ENCODE measurements at regions not wholly inside any gene's neighbourhood (a gene's known extent, or its start where the extent isn't known, plus 50 kb on each side); places are given as distances from the start of the nearest gene placed in this dataset.
"Not testable (repeated sequence)": the region's sequence is repeated elsewhere in the genome, so short reads cannot be mapped to it uniquely, and the experiment has no call there.

GRCh38 chr5:82886911-82887310, 190.3 kb downstream of the TMEM167A start:
- no peak for DNase-seq

- DNase-seq, result no peak
Measured at GRCh38 chr5:82885627-82886389, 191.4 kb downstream of the TMEM167A start.

DNA sequence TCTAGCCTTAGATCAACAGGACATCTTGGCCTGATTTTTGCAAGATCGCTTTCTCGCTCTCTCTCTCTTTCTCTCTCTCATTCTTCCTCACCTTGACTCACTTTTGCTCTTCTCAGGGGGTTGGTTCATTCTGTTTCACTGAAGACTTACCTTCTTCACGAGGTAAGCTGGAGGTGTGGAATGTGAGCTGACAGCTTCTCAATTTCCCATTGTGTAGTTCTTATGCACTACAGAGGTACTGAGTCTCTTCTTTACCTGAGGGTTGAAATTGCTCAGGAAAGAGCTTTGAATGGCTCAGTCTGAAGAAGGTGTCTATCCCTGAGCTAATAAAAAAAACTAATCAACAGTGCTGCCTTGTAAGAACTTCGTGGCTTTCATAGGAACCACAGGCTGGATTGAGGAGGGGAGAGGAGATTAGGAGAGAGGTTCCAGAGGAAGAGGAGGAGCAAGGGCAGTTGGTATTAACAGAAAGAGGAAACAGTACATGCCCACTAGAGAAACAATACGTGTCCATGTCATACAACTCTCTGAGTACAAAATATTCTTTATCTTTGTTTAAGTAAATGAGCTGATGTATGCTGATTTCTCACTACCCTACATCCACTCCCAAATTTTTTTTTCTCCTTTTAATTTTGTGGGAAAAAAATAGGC, 192.2 kb downstream of the TMEM167A start:
- DNase-seq, result no peak

DNA sequence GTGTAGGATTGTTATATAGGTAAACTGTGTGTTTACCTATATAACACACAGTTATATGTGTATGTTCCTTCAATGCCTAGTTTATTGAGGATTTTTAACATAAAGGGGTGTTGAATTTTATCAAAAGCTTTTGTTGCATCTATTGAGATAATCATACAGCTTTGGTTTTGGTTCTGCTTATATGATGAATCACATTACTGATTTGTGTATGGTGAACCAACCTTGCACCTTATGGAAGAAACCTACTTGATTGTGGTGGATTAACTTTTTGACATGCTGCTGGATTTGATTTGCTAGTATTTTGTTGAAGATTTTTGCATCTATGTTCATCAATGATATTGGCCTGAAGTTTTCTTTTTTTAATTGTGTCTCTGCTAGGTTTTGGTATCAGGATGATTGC, 194.9 kb downstream of the TMEM167A start:
- no peak for DNase-seq

- DNase-seq, result no peak
Measured at GRCh38 chr5:82881571-82882174, 195.5 kb downstream of the TMEM167A start.

GRCh38 chr5:82879089-82879488, 198.1 kb downstream of the TMEM167A start:
- DNase-seq, result no peak

GRCh38 chr5:82873452-82873851, 203.7 kb downstream of the TMEM167A start:
- no peak for DNase-seq

DNA sequence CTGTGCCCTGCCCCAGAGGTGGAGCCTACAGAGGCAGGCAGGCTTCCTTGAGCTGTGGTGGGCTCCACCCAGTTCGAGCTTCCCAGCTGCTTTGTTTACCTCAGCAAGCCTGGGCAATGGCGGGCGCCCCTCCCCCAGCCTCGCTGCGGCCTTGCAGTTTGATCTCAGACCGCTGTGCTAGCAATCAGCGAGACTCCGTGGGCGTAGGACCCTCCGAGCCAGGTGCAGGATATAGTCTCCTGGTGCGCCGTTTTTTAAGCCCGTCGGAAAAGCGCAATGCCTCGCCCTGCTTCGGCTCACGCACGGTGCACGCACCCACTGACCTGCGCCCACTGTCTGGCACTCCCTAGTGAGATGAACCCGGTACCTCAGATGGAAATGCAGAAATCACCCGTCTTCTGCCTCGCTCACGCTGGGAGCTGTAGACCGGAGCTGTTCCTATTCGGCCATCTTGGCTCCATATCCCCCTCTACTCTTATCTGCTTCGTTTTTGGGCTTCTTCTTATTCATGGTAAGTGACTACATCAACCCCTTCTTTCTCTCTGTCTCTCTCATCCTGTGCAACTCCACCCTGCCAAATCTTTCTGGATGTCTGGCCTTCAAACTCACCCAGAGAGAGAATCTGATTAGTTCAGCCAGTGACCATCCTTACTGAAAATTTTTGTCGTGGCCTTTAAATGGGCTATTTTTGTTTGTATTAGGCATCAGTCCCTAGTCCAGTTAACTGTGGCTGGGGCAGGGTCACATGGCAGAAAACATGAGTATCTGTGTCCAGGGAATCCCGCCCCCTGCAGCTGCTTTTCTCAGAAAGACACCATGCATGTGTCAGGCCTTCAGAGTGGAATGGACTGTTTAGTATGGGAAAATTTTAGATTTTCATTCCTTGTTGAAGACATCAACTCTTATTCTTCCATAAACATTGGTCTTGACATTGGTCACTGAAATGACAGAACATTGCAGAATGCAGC, 204.6 kb downstream of the TMEM167A start:
- DNase-seq, result not testable (repeated sequence)

DNA sequence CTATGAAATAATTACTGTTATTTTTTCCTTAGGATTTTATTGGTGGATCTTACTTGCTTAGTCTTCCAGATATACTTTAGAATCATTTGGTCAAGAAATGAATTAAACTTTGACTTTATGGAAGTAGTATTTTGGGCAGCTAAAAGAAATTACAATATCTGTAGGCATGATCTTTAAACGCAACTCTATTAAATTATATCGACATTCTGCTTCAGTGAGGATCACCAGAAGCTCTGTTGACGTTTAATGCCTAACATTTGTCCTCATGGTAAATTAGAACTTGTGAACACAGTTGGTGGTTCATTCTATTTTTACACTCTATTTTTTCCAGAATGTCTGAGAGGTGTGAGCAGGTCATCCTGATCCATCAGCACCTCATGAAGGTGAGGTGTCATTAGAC, 211.6 kb downstream of the TMEM167A start:
- no peak for DNase-seq

DNA sequence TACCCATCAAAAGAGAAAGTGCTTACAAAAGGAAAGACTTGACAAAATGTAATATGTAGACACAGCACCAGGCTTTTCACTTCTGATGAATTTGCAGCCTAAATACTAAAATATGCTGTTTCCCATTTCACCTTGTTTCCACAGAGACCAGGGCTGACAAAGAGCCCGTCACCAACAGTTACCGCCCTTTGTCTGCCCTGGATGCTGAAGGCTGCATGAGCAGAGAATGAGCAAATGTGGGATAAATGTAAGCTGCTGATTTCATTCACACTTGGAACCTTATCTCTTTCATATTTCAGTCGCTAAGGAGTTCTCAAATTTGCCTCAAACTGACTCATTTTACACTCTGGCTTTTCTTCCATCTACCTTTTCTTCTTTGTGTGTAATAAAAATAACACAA, 213.9 kb downstream of the TMEM167A start:
- DNase-seq, result no peak

GRCh38 chr5:82862711-82863110, 214.5 kb downstream of the TMEM167A start:
- DNase-seq, result no peak

- no peak for DNase-seq
Measured at GRCh38 chr5:82862261-82862660, 214.9 kb downstream of the TMEM167A start.

DNA sequence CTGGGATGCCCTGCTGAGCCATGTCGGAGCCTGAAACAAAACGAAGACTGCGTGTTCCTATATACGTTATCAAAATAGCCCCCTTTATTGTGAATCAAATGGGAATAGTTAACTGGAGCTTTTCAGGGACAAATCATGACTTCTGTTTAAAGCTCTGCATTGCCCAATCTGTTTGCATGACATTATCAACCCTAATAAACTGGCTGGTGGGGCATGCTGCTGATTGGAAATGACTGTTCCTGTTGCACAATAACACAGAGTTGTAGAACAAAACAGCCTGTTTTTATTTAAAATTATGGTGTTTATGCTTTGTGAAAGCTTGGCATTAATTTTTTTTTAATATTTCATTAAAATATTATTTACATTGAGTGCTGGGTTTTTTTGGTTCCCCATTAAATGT, 215.5 kb downstream of the TMEM167A start:
- no peak for DNase-seq

GRCh38 chr5:82859451-82860140, 217.6 kb downstream of the TMEM167A start:
- no peak for DNase-seq

DNA sequence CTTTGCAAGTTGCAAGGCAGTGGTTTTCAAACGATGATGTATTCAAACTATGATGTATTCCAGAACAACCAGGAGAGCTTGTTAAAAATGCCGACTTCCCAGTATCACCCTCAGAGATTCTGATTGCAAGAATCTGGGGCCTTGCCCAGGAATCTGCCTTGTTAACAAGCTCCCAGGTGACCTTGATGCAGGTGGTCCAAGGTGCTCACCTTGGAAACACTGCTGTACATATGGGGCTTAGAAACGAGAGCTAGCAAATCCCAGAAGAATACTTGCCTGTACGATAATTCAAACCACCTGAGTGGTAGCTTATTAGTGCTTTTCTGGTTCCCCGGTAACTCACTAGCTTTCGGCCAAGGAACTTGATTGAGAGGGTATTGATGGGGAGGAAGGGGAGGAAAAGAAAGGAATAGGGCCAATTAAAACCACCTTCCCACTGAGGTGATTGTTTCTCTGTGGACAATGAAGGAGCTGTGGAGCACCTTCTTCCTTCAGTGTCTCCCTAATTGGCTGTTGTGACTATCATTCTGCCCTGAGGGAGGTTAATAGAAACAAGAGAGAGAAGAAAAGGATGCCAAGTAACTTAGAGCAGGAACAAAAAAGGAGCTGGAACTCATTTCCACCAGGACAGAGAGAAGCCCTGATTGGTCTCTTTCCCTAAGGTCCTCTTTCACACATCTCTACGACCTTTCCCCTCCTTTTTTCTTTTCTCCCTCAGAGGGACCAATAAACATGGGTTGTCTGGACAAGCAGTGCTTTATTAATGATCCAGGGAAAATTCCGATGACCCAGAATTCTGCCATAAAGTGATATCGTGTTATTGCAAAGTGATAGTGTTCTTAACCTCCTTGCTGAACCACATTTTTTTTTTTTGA, 218.8 kb downstream of the TMEM167A start:
- DNase-seq, result no peak

DNA sequence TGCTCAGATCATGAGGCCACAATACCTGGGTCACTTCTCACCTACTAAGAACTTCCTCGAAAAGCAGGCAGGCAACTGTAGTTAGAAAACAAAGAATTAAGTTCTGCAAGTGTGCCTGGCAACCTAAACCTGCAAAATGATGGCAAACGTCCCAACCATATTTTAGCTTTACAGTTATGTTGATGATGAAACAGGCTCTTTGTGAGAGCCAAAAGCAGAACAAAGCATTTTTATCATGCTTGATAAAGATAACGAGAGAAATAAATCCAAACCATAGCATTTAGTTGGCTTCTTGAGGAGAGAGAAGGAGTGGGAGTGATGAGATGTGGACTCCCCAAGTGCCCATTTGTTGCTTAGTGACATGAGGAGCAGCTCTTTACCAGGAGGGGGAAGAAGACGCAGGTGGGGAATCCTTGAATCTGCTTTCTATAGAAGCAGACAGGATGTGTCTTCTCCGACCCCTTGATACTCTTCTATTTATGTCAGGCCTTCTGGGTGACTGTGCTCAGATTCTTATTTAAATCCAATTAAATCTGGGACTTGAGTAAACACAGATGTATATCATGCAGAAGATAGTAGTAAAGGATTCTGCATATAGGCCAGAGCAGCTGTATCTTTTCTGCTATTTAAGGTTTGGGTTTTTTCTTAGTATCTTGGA, 221.2 kb downstream of the TMEM167A start:
- no peak for DNase-seq

DNA sequence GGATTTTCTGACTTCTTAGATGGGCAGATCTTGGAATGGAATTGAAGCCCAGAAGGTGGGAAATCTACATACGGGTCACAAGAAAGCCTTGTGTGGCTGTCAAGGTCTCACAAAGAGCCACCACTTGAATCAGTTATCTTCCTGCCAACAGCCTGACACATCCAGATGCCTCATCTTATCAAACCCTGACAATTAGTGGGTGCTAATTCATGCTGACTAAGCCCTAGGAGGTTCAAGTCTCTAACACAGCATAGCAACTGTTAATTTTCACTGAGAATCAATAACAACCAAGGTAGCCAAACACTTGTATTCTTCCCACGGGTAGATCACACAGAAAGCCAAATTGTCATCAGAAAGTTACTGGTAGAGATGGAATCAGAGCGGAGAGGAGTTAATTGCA, 222.2 kb downstream of the TMEM167A start:
- DNase-seq, result no peak

GRCh38 chr5:82851471-82851870, 225.7 kb downstream of the TMEM167A start:
- no peak for DNase-seq

DNA sequence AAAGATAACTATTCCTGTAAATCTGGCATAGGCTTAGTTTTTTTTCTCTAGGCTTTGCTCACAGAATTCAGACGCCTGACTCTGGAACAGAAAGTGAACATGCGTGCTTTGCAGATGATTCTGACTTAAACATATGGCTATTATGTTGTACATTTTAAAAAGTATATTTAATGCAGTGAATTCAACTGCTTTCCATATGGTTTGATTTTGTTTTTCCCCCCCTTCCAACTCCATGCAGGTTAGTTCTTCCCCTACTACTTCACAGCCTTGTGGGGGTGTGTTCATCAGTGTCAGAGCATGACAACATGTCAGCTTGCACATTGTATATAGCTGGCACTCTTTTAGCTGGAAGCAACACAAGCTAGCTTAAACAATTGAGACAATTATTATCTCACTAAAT, 226.8 kb downstream of the TMEM167A start:
- no peak for DNase-seq

DNA sequence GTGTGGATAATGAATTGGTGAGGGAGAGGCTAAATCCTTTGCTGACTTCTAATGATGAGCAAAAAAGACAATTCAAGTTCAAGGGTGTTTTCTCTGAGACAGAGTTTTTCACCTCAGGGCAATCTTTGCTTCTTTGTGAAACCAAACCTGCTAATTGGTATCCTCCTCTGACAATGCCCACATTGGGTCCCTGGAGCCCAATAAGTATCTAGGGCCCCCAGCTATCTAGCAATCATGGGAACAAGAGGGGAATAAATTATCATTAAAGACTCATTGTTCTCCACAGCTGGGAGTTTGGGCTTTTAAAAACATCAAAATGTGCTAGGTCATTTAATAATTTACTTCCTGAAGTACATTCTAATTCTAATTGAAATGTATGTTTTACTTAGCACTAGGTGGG, 227.3 kb downstream of the TMEM167A start:
- DNase-seq, result no peak

GRCh38 chr5:82847562-82847961, 229.6 kb downstream of the TMEM167A start:
- DNase-seq, result no peak
